ENCODE measurements at regions not wholly inside any gene's neighbourhood (a gene's known extent, or its start where the extent isn't known, plus 50 kb on each side); places are given as distances from the start of the nearest gene placed in this dataset.
"Not testable (repeated sequence)": the region's sequence is repeated elsewhere in the genome, so short reads cannot be mapped to it uniquely, and the experiment has no call there.

- POLR2A ChIA-PET, result no interaction called here
- CTCF ChIA-PET, result no interaction called here
Observed at GRCh38 chr5:56412601-56413379, 179.7 kb upstream of the ANKRD55 start.

GRCh38 chr5:56410696-56411095, 177.6 kb upstream of the ANKRD55 start:
- ChIA-PET CTCF (no interaction called here), POLR2A (no interaction called here)

DNA sequence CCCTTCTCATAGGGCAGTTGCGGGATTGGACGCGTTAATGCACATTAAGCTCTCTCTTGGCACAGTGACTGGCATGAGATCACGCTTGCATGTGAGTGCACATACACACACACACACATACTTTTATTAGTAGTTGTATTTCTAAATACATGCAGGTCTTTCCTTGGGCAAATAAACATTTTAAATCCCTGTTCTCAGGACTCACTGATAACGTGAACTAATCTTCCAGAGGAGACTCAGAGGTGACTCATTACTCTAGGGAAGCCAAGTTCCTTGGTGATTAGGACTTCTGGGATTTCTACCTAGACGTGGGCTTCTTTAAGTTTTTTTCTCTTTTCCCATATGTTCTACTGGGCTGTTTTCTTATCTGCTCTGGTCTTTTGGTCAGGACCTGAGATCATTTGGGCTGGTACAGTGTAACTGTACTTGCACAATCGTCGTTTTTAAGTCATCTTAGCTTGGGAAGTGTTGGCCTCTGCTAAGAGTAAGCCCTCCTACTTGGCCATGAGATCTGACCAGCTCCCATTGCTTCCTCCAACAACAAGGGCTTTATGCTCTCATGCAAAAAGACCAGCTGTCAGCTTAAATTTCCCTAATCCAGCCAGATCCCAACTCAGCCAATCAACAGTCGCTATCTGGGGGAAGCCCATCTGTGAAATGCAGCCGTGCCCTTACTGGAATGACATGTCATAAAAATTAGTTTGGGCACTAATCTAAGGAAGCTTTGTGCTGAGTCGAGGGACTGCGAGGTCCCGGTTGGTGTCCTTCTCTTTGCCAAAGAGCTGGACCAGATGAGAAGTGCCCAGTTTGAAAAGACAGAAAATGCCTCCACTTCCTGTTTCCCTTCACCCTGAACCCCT, 176.4 kb upstream of the ANKRD55 start:
- ChIA-PET POLR2A (no interaction called here), CTCF (no interaction called here)

DNA sequence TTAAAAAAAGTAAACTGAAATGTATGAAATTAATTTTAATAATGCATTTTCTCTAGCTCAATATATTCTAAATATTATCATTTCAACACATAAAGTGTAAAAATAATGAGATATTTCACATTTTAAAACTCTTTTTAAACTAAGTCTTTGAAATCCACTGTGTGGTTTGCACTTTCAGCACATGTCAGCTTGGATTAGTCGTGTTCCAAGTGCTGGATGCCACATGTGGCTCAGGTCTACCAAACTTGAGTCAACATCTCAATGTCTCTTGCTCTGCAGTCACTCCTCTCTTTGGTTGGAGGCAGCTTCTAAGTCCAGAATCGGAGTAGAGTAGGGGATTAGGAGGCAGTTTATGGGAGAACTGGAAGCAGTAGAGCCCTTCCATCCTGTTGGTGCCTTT, 173.7 kb upstream of the ANKRD55 start:
- POLR2A ChIA-PET, result no interaction called here
- CTCF ChIA-PET, result no interaction called here

GRCh38 chr5:56406221-56406620, 173.1 kb upstream of the ANKRD55 start:
- ChIA-PET CTCF (no interaction called here), POLR2A (no interaction called here)

DNA sequence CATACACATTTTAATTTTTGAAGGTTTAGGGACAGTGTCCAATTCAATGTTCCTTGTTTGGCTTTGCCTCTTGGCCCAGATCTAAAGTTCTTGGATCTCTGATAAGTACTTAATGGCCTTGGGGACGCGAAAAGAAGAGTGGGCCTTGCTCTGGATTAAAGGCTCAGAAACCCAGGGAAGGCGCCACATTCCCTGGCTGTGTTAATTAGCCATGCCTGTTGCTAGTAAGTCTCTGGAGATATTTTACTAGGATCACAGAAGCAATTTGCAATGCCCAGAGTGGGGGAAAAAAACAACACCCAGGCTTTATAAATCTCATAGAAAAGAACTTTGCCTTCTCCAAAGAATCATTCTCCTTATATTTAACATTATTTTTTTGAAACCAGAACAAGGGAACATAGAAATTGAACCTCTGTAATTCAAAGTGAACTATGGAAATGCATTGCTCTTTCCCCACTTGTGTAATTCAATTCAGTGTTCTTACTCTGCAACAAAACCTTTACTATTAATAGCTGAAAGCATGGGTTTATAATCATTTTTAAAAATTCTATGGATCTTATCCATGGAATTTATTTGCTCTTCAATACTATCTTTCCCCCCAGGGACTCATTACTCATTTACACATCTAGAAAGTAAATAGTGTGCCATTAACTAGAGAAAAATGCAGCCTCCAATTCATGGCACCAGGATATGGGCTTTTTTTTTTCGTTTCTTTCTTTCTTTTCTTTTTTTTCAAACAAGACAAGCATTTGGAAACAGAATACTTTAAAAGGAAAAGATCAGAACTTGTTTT, 172.2 kb upstream of the ANKRD55 start:
- POLR2A ChIA-PET, result no interaction called here

DNA sequence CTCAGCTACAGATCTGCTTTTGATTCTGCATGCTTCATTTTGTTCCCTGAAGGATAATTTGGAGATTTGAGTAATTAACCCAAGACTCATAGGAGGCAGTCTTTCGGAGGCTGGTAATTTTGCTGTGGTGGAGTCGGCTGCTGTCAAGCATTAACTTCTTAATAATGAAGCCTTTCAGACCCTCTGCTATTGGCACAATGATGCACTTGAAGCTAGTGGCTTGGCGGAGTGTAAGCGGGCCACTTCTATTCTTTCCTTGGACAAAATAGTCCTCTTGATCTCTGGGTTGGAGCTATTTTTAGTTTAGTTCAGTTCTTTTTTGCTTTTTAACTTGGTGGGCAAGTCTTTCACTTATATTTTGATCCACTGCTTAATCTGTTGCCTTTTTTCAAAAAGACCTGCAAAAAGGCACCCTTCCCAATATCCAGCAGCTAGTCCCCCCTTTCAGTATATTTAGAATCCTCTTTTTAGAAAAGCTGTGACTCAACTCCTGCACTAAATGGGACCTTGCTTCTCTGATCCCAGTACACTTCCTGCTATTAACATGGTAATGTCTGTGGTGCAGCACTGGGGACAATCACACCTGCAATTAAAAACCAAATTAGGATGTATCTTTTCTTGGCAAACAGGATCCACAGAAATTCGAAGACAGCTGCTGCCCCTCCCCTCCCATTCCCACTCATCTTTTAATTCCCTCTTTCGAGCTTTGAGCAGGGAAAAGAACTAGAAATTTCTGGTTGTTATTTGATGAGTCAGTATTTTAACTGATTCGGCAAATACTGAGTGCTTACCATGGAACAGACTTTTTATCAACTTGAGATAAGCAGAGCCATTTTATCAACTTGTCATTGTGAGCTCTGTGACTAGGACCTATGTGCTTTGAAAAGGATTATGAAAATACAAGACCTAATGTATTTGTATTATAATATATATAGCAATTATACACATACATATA, 169.4 kb upstream of the ANKRD55 start:
- POLR2A ChIA-PET, result no interaction called here
- CTCF ChIA-PET, result no interaction called here

More for the DNA sequence above, 172.2 kb upstream of the ANKRD55 start:
- CTCF ChIA-PET, result no interaction called here

GRCh38 chr5:56397796-56398195, 164.7 kb upstream of the ANKRD55 start:
- POLR2A ChIA-PET, result interaction anchor here (0.7 kb wide), 1 partner anchor 29 kb away, joined by 3 read pairs; no protein-coding TSS in a partner anchor
- CTCF ChIA-PET, result not testable (repeated sequence)

DNA sequence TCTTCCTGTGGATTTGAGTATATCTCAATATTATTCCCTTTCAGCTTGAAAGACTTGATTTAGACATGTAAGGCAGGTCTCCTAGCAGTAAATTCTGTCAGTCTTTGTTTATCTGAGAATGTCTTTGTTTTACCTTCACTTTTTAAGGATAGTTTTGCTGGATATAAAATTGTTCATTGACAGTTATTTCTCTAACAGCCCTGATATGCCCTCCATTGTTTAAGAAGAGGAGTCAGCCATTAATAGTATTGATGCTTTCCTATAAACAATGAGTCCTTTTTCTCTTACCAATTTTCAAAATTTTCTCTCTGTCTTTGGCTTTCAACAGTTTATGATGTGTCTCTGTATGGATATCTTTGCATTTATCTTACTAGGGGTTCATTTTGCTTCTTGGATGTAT, 163.5 kb upstream of the ANKRD55 start:
- POLR2A ChIA-PET, result no interaction called here
- CTCF ChIA-PET, result no interaction called here

DNA sequence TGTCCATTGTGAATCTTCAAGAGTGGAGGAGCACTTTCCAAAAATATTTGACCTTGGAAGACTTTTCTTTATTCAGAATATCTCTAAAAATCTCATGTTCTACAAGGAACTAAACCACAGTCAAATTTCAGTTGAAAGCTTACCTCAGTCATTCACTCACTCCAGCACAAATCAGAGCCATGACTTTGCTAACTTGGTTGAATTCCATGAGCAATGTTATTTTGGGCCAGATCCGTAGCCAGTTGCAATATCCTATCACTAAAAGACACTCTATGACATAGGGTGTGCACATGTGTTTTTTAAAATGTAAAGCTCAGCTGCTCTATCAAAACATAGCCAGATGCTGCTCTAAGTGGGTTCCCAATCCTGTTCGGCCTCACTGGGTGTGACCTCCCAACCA, 156.1 kb upstream of the ANKRD55 start:
- CTCF ChIA-PET, result no interaction called here

GRCh38 chr5:56388229-56388985, 155.3 kb upstream of the ANKRD55 start:
- CTCF ChIA-PET, result no interaction called here
- POLR2A ChIA-PET, result no interaction called here

More for the DNA sequence above, 156.1 kb upstream of the ANKRD55 start:
- POLR2A ChIA-PET, result no interaction called here

GRCh38 chr5:56386046-56386445, 152.9 kb upstream of the ANKRD55 start:
- CTCF ChIA-PET, result no interaction called here
- POLR2A ChIA-PET, result interaction anchor here (0.7 kb wide), 1 partner anchor 29 kb away, joined by 3 read pairs; no protein-coding TSS in a partner anchor

DNA sequence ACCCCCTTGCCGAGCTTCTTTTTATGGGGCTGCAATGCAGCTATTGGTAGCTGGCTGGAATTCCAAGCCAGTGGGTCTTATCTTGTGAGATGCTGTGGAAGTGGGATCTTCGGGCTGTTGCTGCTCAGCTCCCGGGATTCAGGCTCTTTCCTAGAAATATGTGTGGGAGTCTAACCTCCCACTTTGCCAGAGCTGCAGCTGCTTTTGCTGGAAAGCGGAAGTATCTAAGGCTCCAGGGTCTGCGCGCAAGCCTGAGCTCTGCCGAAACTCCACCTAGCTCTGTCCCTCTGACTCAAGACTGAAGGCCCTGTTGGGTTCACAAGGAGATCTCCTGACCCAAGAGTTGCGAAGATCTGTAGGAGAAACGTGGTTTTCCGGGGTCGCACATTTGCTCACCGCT, 151.1 kb upstream of the ANKRD55 start:
- POLR2A ChIA-PET, result no interaction called here
- CTCF ChIA-PET, result no interaction called here

DNA sequence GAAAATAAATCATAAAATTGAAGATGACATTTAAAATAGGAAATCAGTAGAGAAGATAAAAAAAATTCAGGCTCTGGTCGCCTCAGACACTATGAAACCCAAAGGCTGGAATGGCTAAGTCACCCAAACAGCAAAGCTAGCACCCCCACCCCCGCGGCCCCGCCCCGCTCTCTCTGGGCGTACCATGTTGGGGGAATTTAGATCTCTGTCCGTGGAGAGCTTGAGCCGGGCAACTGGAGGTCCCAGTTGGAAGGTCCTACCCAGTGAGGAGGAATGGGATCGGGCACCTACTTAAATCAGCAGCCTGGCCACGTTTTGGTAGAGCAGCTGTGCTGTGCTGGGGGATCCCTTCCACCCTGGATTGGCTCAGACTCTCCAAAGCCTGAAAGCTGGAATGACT, 150.6 kb upstream of the ANKRD55 start:
- ChIA-PET POLR2A (no interaction called here), CTCF (no interaction called here)

DNA sequence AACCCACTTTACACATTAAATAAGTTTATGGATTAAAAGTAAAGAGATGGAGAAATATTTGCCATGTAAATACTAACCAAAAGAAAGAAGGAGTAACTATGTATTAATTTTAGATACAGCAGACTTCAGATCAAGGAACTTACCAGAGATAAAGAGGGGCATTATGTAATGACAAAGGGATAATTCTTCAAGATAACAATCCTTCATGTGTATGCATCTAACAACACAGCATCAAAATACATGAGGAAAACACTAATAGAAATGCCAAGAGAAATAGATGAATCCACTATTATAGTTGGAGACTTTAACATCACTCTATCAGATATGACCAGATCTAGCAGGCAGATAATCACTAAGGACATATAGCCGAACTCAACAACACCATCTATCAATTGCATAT, 149.8 kb upstream of the ANKRD55 start:
- CTCF ChIA-PET, result no interaction called here
- POLR2A ChIA-PET, result no interaction called here

- POLR2A ChIA-PET, result no interaction called here
- CTCF ChIA-PET, result no interaction called here
Observed at GRCh38 chr5:56377573-56377972, 144.4 kb upstream of the ANKRD55 start.

- ChIA-PET POLR2A (no interaction called here), CTCF (no interaction called here)
Observed at GRCh38 chr5:56376128-56376527, 143.0 kb upstream of the ANKRD55 start.

- CTCF ChIA-PET, result no interaction called here
- POLR2A ChIA-PET, result no interaction called here
Observed at GRCh38 chr5:56375011-56375410, 141.9 kb upstream of the ANKRD55 start.

GRCh38 chr5:56372491-56372890, 139.4 kb upstream of the ANKRD55 start:
- POLR2A ChIA-PET, CTCF ChIA-PET: not testable (repeated sequence)
